ENCODE measurements at regions not wholly inside any gene's neighbourhood (a gene's known extent, or its start where the extent isn't known, plus 50 kb on each side); places are given as distances from the start of the nearest gene placed in this dataset.

DNA sequence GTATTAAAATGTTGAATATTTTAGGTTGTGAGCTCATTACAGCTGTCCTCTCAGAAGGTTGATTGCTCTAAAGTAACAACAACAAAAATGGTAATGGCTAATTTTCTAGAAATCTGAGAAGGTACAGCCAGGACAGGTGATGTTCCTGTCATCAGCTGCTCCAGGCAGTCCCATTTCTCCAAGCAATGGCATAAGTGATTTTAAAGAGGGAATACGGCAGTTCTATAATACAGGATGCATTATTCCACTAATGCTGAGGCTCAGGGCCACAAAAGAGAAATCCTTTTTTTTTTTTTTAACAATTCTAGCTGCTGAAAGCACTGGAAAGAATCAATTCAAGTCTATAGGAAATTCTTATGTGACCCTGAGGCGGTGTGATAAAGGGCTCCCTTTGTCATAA lies 199.9 kb downstream of the PMAIP1 start:
- no peaks in the 10 kb centered on the region for H3K27me3 ChIP-seq (ENCODE audit: control insufficient read depth, insufficient read depth, low read length)
- H3K9me3 ChIP-seq (ENCODE audit: control insufficient read depth, insufficient read depth, low read length): no peaks in the 10 kb centered on the region
- no peak overlapping the region for H3K27ac ChIP-seq (ENCODE audit: low read depth, low read length)
- H3K4me3 ChIP-seq (ENCODE audit: low read depth, low read length): no peak overlapping the region
- no peak overlapping the region for H3K9ac ChIP-seq (ENCODE audit: low read depth, low read length)
- no peaks in the 10 kb centered on the region for H3K4me1 ChIP-seq (ENCODE audit: control insufficient read depth, insufficient read depth, low read length)
- no peaks in the 10 kb centered on the region for H3K36me3 ChIP-seq (ENCODE audit: control insufficient read depth, insufficient read depth, low read length)

DNA sequence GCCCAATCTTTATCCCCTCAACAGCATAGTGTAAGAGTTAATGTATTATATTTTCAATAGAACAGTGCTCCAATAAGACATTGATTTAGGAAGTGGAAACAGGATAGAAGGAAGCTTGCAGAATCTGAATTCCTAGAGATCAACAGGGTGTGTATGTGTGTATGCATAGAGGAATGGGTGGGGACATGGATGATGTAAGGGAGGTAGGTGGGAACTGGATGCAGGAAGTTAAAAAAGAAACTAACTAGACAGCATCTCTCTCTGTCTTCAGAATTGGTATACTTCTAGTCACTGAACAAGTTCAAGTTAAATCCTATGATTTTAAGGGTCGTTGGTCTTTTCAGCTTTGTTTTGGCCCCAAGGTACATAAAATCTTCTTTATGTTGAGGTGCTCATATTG lies 196.6 kb downstream of the PMAIP1 start:
- H3K27me3 ChIP-seq (ENCODE audit: control insufficient read depth, insufficient read depth, low read length): no peaks in the 10 kb centered on the region
- H3K9ac ChIP-seq (ENCODE audit: low read depth, low read length): no peak overlapping the region
- no peak overlapping the region for H3K27ac ChIP-seq (ENCODE audit: low read depth, low read length)
- H3K9me3 ChIP-seq (ENCODE audit: control insufficient read depth, insufficient read depth, low read length): no peaks in the 10 kb centered on the region
- no peaks in the 10 kb centered on the region for H3K4me1 ChIP-seq (ENCODE audit: control insufficient read depth, insufficient read depth, low read length)
- no peaks in the 10 kb centered on the region for H3K36me3 ChIP-seq (ENCODE audit: control insufficient read depth, insufficient read depth, low read length)
- no peak overlapping the region for H3K4me3 ChIP-seq (ENCODE audit: low read depth, low read length)

DNA sequence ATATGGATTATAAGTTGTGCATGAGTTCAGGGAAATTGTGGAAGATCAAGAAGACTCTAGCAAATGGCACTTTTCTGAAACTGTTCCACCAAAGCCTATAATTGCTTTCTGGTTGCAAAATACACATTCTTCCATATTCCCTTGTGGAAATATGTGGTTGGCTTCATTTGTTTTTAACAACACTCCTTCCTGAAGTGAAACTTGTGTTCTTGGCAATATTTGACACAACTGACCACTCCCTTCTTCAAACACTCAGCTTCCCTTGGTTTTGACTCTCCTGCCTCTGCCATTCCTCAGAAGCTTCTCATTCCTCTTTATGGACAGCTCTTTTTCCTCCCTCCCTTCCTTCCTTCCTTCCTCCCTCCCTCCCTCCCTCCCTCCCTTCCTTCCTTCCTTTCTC lies 192.3 kb downstream of the PMAIP1 start:
- H3K9ac ChIP-seq (ENCODE audit: low read depth, low read length): no peak overlapping the region
- H3K4me3 ChIP-seq (ENCODE audit: low read depth, low read length): no peak overlapping the region
- no peaks in the 10 kb centered on the region for H3K36me3 ChIP-seq (ENCODE audit: control insufficient read depth, insufficient read depth, low read length)
- no peaks in the 10 kb centered on the region for H3K9me3 ChIP-seq (ENCODE audit: control insufficient read depth, insufficient read depth, low read length)
- H3K27ac ChIP-seq (ENCODE audit: low read depth, low read length): no peak overlapping the region
- H3K27me3 ChIP-seq (ENCODE audit: control insufficient read depth, insufficient read depth, low read length): no peaks in the 10 kb centered on the region
- H3K4me1 ChIP-seq (ENCODE audit: control insufficient read depth, insufficient read depth, low read length): no peaks in the 10 kb centered on the region

DNA sequence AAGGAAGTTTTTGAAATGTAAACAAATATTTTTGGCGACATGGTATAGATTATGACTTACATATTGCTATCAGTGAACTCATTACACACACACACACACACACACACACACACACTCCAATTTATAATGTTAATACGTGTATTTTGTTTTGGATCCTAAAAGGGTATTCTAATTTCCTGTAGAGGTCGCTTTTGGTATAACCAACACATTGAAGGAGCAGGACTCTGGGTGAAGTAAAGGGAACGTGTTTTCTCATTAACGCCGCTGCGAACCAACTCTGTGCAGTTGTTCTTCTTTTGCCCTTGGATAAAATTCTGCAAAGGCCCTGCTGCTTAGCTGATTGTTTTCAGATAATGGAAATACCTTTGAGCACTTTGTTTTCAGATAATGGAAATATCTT lies 190.4 kb downstream of the PMAIP1 start:
- no peak overlapping the region for H3K27ac ChIP-seq (ENCODE audit: low read depth, low read length)
- no peak overlapping the region for H3K9ac ChIP-seq (ENCODE audit: low read depth, low read length)
- no peaks in the 10 kb centered on the region for H3K4me1 ChIP-seq (ENCODE audit: control insufficient read depth, insufficient read depth, low read length)
- H3K4me3 ChIP-seq (ENCODE audit: low read depth, low read length): no peak overlapping the region
- H3K36me3 ChIP-seq (ENCODE audit: control insufficient read depth, insufficient read depth, low read length): no peaks in the 10 kb centered on the region
- no peaks in the 10 kb centered on the region for H3K9me3 ChIP-seq (ENCODE audit: control insufficient read depth, insufficient read depth, low read length)
- no peaks in the 10 kb centered on the region for H3K27me3 ChIP-seq (ENCODE audit: control insufficient read depth, insufficient read depth, low read length)

DNA sequence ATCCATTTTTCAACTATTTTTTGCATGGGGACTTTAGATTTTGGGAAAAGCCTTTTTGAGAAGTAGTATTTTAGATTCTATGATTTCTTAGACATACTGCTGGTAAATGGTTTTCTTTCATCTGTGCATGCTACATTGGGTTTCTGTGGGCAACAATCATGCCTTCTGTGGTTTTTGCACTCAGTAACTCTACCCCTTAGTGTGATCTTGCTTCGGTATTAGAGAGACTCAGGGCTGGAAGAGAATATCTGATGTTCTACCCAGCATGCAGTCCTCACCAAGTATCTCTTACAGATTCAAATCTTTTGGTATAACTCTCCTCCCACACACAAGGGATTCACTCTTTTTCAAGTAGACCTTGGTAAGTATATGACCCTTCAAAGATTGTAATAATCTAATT lies 183.0 kb downstream of the PMAIP1 start:
- H3K27ac ChIP-seq (ENCODE audit: low read depth, low read length): no peak overlapping the region

DNA sequence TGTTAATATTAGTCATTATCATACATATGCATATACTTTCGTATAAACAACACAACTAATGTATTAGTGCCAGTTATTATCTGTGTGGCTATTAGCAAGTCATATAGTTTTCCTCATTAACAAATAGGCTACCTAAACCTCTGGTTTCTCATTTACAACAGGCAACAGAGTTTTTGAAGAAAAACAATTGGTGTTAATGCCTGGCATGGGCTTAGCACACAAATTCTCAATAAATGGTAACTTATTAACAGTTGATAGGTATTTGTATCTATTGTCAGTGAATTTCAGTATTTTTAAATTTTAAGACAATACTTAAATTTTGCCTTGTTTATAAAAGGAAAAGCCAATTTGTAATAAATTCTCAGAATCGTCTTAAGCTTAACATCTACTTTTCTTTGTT lies 182.5 kb downstream of the PMAIP1 start:
- no peak overlapping the region for H3K4me3 ChIP-seq (ENCODE audit: low read depth, low read length)
- H3K9ac ChIP-seq (ENCODE audit: low read depth, low read length): no peak overlapping the region
- H3K36me3 ChIP-seq (ENCODE audit: control insufficient read depth, insufficient read depth, low read length): no peaks in the 10 kb centered on the region
- H3K27me3 ChIP-seq (ENCODE audit: control insufficient read depth, insufficient read depth, low read length): no peaks in the 10 kb centered on the region
- H3K27ac ChIP-seq (ENCODE audit: low read depth, low read length): no peak overlapping the region
- no peaks in the 10 kb centered on the region for H3K4me1 ChIP-seq (ENCODE audit: control insufficient read depth, insufficient read depth, low read length)
- no peaks in the 10 kb centered on the region for H3K9me3 ChIP-seq (ENCODE audit: control insufficient read depth, insufficient read depth, low read length)

More for the DNA sequence above, 183.0 kb downstream of the PMAIP1 start:
- H3K9ac ChIP-seq (ENCODE audit: low read depth, low read length): no peak overlapping the region
- H3K4me1 ChIP-seq (ENCODE audit: control insufficient read depth, insufficient read depth, low read length): no peaks in the 10 kb centered on the region
- H3K36me3 ChIP-seq (ENCODE audit: control insufficient read depth, insufficient read depth, low read length): no peaks in the 10 kb centered on the region
- H3K27me3 ChIP-seq (ENCODE audit: control insufficient read depth, insufficient read depth, low read length): no peaks in the 10 kb centered on the region
- H3K9me3 ChIP-seq (ENCODE audit: control insufficient read depth, insufficient read depth, low read length): no peaks in the 10 kb centered on the region
- no peak overlapping the region for H3K4me3 ChIP-seq (ENCODE audit: low read depth, low read length)

DNA sequence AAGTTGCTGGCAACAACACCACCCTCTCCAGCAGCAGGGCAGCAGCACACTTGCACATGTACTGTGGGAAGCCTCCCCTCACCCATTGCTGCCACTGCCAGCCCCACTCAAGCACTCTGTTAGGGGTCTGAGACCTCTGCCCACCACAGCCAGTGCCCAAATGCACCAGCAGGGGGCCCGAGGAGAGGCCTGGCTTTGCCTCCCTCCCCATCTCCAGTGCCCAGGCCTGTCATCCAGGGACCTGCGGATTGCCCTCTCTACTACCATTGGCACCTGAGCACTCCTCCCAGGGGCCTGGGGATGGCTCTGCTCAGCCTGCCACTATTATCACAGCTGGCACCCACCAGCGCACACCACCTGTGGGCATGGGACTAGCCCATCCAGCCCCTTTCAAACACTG lies 175.7 kb downstream of the PMAIP1 start:
- H3K4me3 ChIP-seq (ENCODE audit: low read depth, low read length): no peak overlapping the region
- no peaks in the 10 kb centered on the region for H3K36me3 ChIP-seq (ENCODE audit: control insufficient read depth, insufficient read depth, low read length)
- no peak overlapping the region for H3K9ac ChIP-seq (ENCODE audit: low read depth, low read length)
- no peak overlapping the region for H3K27ac ChIP-seq (ENCODE audit: low read depth, low read length)
- no peaks in the 10 kb centered on the region for H3K4me1 ChIP-seq (ENCODE audit: control insufficient read depth, insufficient read depth, low read length)
- H3K9me3 ChIP-seq (ENCODE audit: control insufficient read depth, insufficient read depth, low read length): no peaks in the 10 kb centered on the region
- H3K27me3 ChIP-seq (ENCODE audit: control insufficient read depth, insufficient read depth, low read length): no peaks in the 10 kb centered on the region

DNA sequence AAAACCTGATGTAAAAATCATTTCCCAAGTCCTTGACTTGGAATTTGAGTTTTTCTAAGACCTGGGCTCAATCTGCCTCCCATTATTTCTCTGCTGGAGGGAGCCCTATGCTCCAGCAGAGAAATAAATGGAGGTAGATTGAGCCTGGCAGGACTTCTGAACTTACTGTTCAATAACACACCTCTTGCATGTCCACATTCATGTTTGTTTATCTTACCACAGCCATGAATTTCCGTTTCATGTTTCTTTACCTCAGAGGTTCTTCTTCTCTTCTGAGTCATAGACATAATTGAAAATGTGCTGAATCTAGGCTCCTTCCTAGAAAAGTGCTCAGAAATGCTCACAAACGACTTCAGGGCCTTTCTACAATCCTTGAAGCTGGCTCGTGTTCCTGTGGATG lies 170.8 kb downstream of the PMAIP1 start:
- no peaks in the 10 kb centered on the region for H3K27me3 ChIP-seq (ENCODE audit: control insufficient read depth, insufficient read depth, low read length)
- no peak overlapping the region for H3K4me3 ChIP-seq (ENCODE audit: low read depth, low read length)
- no peak overlapping the region for H3K9ac ChIP-seq (ENCODE audit: low read depth, low read length)
- H3K36me3 ChIP-seq (ENCODE audit: control insufficient read depth, insufficient read depth, low read length): no peaks in the 10 kb centered on the region
- peaks cover 23% of the 10 kb centered on the region for H3K4me1 ChIP-seq (ENCODE audit: control insufficient read depth, insufficient read depth, low read length)
- no peak overlapping the region for H3K27ac ChIP-seq (ENCODE audit: low read depth, low read length)
- H3K9me3 ChIP-seq (ENCODE audit: control insufficient read depth, insufficient read depth, low read length): no peaks in the 10 kb centered on the region

DNA sequence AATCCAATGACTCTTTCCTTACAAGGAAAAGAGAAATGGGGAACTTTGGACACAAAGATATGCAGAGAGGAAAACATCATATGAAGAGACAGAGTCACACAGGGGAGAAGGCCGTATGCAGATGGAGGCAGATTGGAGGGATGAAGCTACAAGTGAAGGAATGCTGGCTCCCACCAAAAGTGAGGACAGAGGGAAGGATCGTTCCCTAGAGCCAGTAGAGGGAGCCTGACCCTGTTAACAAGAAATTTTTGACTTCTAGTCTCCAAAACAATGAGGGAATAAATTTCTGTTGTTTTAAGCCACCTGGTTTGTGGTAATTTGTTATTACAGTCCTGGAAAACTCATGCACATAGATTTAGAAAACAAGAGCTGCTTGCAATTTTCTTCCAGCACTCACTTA lies 169.3 kb downstream of the PMAIP1 start:
- Histone ChIP-seq H3K36me3 (ENCODE audit: control insufficient read depth, insufficient read depth, low read length) (no peaks in the 10 kb centered on the region), H3K9ac (ENCODE audit: low read depth, low read length) (no peak overlapping the region), H3K27me3 (ENCODE audit: control insufficient read depth, insufficient read depth, low read length) (no peaks in the 10 kb centered on the region), H3K9me3 (ENCODE audit: control insufficient read depth, insufficient read depth, low read length) (no peaks in the 10 kb centered on the region), H3K27ac (ENCODE audit: low read depth, low read length) (no peak overlapping the region), H3K4me3 (ENCODE audit: low read depth, low read length) (no peak overlapping the region), H3K4me1 (ENCODE audit: control insufficient read depth, insufficient read depth, low read length) (peaks cover 24% of the 10 kb centered on the region)

DNA sequence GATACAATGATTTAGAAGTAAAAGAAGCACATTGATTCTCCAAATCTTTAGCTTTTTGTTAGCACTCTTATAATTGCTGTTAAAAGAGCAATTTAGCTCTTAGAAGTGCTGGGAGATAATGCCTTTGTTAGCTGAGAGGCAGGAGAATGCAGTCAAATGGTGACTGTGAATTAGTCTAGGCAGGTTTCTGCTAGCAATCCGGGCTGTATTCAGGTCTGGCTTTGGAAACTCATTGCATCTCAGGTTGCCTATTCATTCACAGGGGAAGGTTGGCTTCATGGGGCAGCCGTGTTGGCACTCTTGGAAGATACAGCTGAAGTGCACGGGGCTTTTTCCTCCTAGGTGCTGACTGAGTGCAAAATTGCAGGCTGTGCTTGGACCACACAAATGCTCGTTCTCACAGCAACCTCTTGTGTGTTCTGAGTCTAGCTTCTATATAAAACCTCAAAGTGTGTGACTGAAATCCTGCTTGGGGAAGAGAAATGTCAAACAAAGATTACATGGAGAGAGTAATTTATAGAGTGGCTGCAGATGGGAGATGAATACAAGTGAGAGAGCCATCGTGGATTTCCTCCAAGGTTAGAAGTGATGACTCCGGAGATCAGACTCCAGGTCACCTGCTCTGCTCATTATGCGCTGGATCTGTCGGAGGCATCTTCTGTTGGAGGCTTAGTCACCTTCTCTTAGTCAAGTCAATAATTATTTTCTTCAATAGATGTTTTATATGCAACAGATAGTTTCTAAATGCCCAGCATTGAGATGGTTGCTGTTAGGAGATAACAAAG lies 167.8 kb downstream of the PMAIP1 start:
- H3K4me3 ChIP-seq (ENCODE audit: low read depth, low read length): no peak overlapping the region
- H3K9me3 ChIP-seq (ENCODE audit: control insufficient read depth, insufficient read depth, low read length): no peaks in the 10 kb centered on the region
- H3K9ac ChIP-seq (ENCODE audit: low read depth, low read length): peak overlapping the region; percentile 10; the same call in 1 of the 2 replicates
- no peaks in the 10 kb centered on the region for H3K36me3 ChIP-seq (ENCODE audit: control insufficient read depth, insufficient read depth, low read length)
- no peaks in the 10 kb centered on the region for H3K27me3 ChIP-seq (ENCODE audit: control insufficient read depth, insufficient read depth, low read length)
- peak overlapping the region; percentile 49 for H3K27ac ChIP-seq (ENCODE audit: low read depth, low read length)
- H3K4me1 ChIP-seq (ENCODE audit: control insufficient read depth, insufficient read depth, low read length): peaks cover 24% of the 10 kb centered on the region

DNA sequence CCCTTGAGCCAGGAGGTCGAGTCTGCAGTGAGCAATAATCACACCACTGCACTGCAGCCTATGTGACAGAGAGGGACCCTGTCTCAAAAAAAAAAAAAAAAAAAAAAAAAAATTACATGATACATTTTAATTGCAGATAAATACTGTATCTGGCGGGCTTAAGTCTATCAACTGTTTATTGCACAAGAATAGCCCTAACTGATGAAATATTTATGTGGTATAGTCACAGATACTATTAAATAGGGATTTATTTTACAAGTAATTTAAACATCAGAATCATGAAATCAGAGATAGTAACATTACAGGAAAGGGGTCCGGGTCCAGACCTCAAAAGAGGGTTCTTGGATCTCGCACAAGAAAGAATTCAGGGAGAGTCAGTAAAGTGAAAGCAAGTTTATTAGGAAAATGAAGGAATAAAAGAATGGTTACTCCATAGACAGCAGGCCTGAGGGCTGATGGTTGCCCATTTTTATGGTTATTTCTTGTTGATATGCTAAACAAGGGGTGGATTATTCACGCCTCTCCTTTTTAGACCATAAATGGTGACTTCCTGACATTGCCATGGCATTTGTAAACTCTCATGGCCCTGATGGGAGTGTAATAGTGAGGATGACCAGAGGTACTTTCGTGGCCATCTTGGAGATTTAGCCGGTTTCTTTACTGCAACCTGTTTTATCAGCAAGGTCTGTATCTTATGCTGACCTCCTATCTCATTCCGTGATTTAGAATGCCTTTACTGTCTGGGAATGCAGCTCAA lies 166.6 kb downstream of the PMAIP1 start:
- Histone ChIP-seq H3K36me3 (ENCODE audit: control insufficient read depth, insufficient read depth, low read length) (no peaks in the 10 kb centered on the region), H3K9ac (ENCODE audit: low read depth, low read length) (peak overlapping the region; percentile 10; the same call in 1 of the 2 replicates), H3K4me3 (ENCODE audit: low read depth, low read length) (peak overlapping the region; percentile 36; the same call in 1 of the 2 replicates), H3K4me1 (ENCODE audit: control insufficient read depth, insufficient read depth, low read length) (peaks cover 24% of the 10 kb centered on the region), H3K27ac (ENCODE audit: low read depth, low read length) (peak overlapping the region; percentile 64), H3K9me3 (ENCODE audit: control insufficient read depth, insufficient read depth, low read length) (no peaks in the 10 kb centered on the region), H3K27me3 (ENCODE audit: control insufficient read depth, insufficient read depth, low read length) (no peaks in the 10 kb centered on the region)
